Glutamatergic neuron (in vitro differentiated cells): ENCODE measurements at regions not wholly inside any gene's neighbourhood (a gene's known extent, or its start where the extent isn't known, plus 50 kb on each side); places are given as distances from the start of the nearest gene placed in this dataset.

ENCODE experiments used
- DNase-seq: peaks from one replicate; pipeline ENCODE4 v3.0.0; 2022
- H3K27ac Mint-ChIP-seq: one replicate; pipeline ENCODE4 v1.8.0; 2020; ENCODE audit warnings: mild to moderate bottlenecking, mixed read lengths, inconsistent platforms; ENCODE audit not compliant: unreplicated experiment
- H3K27me3 Mint-ChIP-seq: one replicate; pipeline ENCODE4 v1.8.0; 2020; ENCODE audit warnings: mild to moderate bottlenecking, moderate library complexity, mixed read lengths, inconsistent platforms; ENCODE audit not compliant: unreplicated experiment
- H3K36me3 Mint-ChIP-seq: one replicate; pipeline ENCODE4 v1.8.0; 2020; ENCODE audit warnings: mild to moderate bottlenecking, mixed read lengths, inconsistent platforms; ENCODE audit not compliant: unreplicated experiment
- H3K4me1 Mint-ChIP-seq: one replicate; pipeline ENCODE4 v1.8.0; 2020; ENCODE audit warnings: mild to moderate bottlenecking, low read depth, mixed read lengths, inconsistent platforms; ENCODE audit not compliant: unreplicated experiment
- H3K4me3 Mint-ChIP-seq: one replicate; pipeline ENCODE4 v1.8.0; 2020; ENCODE audit warnings: mild to moderate bottlenecking, mixed read lengths, inconsistent platforms; ENCODE audit not compliant: unreplicated experiment
- H3K9me3 Mint-ChIP-seq: one replicate; pipeline ENCODE4 v1.8.0; 2020; ENCODE audit warnings: mild to moderate bottlenecking, moderate library complexity, mixed read lengths, inconsistent platforms; ENCODE audit not compliant: unreplicated experiment
- TF ChIP-seq, protein P1 (sequence below): fragments of 200-600 bp; sonication (generic); IDR thresholded peaks from one replicate; pipeline ENCODE4 v1.5.0; 2021; ENCODE audit not compliant: partially characterized antibody, unreplicated experiment

DNA sequence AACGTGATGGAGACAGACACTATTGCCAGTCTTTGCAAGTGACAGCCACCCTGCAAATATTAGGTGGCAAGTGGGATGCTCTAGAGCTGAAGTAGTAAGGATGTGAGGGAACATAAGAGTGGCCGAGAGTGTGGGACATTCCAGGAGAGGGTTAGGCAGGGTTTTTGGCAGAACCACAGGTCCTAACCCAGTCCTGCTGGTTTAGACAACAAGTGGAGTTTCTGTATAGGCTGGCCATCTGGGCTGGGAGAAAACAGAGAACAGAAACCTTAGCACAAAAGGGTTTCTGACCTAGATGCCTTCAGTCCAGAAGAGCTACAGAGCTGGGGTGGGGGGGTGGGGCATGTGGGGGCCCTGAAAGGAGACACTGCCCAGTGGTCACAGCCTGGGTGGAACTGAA is 107.4 kb downstream of the TMEM174 start:
- H3K36me3 Mint-ChIP-seq = peaks cover 4% of the 10 kb centered on the region
- TF ChIP-seq, protein P1, sequence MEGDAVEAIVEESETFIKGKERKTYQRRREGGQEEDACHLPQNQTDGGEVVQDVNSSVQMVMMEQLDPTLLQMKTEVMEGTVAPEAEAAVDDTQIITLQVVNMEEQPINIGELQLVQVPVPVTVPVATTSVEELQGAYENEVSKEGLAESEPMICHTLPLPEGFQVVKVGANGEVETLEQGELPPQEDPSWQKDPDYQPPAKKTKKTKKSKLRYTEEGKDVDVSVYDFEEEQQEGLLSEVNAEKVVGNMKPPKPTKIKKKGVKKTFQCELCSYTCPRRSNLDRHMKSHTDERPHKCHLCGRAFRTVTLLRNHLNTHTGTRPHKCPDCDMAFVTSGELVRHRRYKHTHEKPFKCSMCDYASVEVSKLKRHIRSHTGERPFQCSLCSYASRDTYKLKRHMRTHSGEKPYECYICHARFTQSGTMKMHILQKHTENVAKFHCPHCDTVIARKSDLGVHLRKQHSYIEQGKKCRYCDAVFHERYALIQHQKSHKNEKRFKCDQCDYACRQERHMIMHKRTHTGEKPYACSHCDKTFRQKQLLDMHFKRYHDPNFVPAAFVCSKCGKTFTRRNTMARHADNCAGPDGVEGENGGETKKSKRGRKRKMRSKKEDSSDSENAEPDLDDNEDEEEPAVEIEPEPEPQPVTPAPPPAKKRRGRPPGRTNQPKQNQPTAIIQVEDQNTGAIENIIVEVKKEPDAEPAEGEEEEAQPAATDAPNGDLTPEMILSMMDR = no peak
- H3K27ac Mint-ChIP-seq = no peak overlapping the region
- no peak for DNase-seq
- H3K4me1 Mint-ChIP-seq = peaks cover 50% of the 10 kb centered on the region
- H3K4me3 Mint-ChIP-seq = no peak overlapping the region
- H3K27me3 Mint-ChIP-seq = peaks cover 5% of the 10 kb centered on the region
- peaks cover 7% of the 10 kb centered on the region for H3K9me3 Mint-ChIP-seq

DNA sequence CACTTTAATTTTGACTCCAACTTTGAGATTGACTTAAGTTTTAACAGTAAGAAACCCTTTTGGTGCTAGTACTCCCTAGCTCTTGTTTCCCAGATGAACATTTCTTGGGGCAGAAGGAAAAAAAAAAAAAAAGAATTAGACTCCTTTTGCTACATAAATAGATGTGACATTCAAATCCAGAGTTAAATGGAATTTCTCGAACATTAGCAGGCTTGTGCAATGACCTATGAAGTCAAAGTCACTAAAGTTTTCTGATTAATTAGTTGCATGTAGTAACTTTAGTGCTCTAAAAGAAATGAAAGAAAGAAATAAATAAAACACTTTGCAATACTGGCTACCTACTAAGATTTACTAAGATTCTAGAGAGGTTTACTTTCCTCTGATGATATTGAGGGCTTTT is 106.8 kb downstream of the TMEM174 start:
- H3K4me1 Mint-ChIP-seq = peaks cover 53% of the 10 kb centered on the region
- no peak overlapping the region for H3K4me3 Mint-ChIP-seq
- H3K27me3 Mint-ChIP-seq = peaks cover 5% of the 10 kb centered on the region
- TF ChIP-seq, protein P1 = no peak
- peaks cover 10% of the 10 kb centered on the region for H3K9me3 Mint-ChIP-seq
- peaks cover 4% of the 10 kb centered on the region for H3K36me3 Mint-ChIP-seq
- no peak for DNase-seq
- peak overlapping the region; percentile 56 for H3K27ac Mint-ChIP-seq

DNA sequence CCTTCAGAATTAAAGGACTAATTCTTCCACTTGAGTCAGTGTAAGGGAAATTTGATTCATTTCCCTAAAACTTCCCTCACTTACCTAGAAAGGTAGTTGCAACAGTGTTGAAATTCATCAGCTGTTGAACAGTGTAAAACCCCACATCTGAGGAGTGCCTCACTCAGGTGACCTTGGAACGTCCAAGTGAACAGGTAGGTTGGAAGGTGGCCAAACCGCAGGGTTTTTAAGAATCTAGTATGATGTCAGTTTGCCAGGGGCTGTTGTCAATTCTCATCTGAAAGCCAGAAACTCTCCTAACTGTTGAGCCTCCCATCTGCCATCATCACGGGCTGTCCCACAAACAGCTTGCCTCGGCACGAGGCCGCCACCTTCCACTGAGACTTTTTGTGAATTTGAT is 105.7 kb downstream of the TMEM174 start:
- Mint-ChIP-seq H3K36me3 (peaks cover 4% of the 10 kb centered on the region), H3K4me3 (no peak overlapping the region), H3K9me3 (peaks cover 10% of the 10 kb centered on the region), H3K27me3 (peaks cover 3% of the 10 kb centered on the region), H3K27ac (peak overlapping the region; percentile 56), H3K4me1 (peaks cover 58% of the 10 kb centered on the region)
- DNase-seq = no peak
- TF ChIP-seq, protein P1 = no peak

DNA sequence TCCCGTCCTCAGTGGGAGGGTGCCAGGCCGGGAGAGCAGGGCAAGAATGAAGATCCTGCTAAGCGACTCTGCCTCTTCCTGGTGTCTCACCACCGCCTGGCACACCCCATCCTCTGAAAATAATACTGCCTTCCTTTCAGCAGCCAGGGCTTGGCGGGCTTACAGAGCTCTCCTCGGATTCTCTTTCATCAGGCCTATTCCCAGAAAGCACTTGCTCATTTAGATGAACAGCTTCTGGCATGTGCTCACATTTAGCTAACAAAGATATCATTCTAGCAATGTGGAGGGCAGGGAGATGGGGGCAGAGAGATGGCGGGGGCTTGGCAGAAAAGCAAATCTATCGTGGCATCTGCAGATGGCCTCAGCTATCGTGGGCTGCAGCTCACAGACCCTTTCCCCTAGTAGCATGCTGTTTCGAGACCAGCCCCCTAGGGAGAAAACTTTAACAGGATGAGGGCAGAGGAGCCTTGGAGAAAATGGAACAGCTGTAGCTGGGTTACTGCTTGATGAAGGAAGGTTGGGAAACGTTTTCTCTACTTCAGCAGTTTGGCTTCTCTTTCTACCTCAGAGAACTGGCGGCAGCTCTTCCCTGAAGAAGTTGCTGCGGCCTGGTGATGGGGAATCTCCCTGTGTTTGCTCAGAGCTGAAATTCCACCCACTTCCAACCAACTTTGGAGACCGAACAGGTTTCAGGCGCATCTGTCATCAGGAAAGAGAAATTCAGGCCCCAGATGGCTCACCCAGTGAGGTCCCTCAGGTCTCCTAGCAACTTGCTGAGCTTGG is 102.1 kb downstream of the TMEM174 start:
- Mint-ChIP-seq H3K27ac (peak overlapping the region; percentile 92), H3K9me3 (peaks cover 10% of the 10 kb centered on the region), H3K4me3 (peak overlapping the region; percentile 65), H3K36me3 (peaks cover 4% of the 10 kb centered on the region), H3K27me3 (peaks cover 7% of the 10 kb centered on the region), H3K4me1 (peaks cover 56% of the 10 kb centered on the region)
- no peak for DNase-seq
- TF ChIP-seq, protein P1 = no peak

DNA sequence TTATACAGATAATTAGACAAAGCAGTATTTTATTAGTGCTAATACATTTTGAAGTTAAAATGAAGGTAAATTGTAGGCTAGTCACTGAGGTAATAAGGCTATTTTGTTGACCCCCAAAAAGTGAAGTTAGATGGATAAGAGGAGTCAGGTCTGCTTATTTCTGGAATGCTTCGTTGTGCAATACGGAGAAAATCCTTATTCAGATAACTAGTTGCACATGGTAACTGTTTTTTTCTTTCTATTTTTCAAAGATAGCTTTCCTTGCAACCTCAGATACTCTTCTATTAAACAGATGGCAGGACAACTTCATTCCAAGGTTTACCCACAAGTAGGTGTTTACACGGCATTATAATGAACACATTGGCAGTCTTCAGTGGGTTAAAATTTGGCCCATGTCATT is 101.1 kb downstream of the TMEM174 start:
- peaks cover 4% of the 10 kb centered on the region for H3K36me3 Mint-ChIP-seq
- no peak overlapping the region for H3K4me3 Mint-ChIP-seq
- TF ChIP-seq, protein P1 = no peak
- peaks cover 48% of the 10 kb centered on the region for H3K4me1 Mint-ChIP-seq
- peaks cover 10% of the 10 kb centered on the region for H3K9me3 Mint-ChIP-seq
- peaks cover 9% of the 10 kb centered on the region for H3K27me3 Mint-ChIP-seq
- H3K27ac Mint-ChIP-seq = peak overlapping the region; percentile 92
- no peak for DNase-seq
